Inferior parietal cortex (tissue), 1 donor: ENCODE measurements at regions not wholly inside any gene's neighbourhood (a gene's known extent, or its start where the extent isn't known, plus 50 kb on each side); places are given as distances from the start of the nearest gene placed in this dataset.
A peak's percentile ranks its signal among the peaks of the same experiment; 100 is the strongest.

Experiments used
- DNase-seq: peaks from one replicate; pipeline ENCODE4 v3.0.0-alpha.2; 2016; ENCODE audit errors: extremely low spot score

DNA sequence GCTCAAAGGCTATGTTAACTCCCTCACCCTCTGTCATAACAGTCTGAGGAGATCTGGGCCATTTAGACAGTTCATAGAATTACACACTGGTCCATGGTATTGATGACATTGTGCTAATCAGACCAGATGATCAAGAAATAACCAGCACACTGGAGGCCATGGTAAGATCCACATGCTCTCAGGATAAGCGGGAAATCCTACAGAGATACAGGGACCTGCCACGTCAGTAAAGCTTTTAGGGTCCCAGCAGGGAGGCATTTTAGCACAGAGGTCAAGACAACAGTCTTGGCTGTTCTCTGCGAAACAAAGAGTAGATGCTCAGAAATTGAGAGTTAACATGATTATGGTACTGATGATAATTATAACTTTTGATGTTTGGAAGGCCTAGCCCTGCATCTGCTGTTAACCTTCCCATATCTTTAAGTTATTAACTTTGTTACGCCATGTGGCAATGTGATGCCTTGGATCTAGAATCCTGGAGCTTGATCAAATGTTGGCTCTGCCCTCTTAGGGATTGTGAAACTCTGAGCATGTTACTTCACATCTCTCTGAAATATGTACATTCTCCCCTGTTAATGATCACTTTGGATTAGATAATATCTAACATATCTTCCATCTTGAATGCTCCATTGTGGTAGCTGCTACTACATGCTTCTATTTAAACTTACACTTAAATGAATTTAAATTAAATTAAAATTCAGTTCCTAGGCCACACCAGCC is 172.0 kb upstream of the SOX9 start:
- DNase-seq = no peak

DNA sequence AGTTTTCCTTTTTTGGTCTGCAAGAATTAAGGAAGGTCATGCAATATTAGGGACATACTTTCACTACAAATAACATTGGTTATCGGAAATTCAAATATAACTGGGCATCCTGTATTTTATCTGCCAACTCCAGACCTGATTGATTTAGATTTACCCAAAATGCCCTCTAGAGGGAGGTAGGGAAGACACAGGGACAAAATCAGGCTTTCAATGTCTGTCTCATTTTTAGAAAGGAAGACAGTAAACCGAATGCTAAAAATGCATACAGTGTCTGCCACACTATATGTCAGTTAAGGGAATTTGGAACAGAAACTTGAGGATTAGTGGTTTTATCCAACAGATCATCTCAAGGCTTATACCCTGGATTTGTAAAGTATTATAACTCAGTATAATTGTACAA is 161.7 kb upstream of the SOX9 start:
- DNase-seq = no peak

DNA sequence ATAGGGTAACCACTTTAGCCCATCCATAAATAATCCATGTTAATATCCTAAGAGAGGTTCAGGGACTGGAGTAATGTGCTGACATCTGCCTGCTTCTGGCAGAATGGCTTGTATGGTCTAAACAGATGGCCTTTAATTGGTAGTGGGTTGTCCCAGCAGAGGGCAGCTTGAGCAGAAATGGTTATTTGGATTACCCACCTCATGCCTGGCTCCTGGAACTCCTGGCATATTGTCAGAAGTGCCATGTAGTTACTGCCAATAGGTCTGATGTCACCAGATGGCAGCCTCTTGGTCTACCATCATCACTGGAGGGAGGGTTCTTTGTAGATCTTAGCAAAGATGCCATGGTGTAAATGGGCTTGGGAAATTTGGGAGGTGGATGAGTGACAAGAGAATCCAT is 157.5 kb upstream of the SOX9 start:
- no peak for DNase-seq

DNA sequence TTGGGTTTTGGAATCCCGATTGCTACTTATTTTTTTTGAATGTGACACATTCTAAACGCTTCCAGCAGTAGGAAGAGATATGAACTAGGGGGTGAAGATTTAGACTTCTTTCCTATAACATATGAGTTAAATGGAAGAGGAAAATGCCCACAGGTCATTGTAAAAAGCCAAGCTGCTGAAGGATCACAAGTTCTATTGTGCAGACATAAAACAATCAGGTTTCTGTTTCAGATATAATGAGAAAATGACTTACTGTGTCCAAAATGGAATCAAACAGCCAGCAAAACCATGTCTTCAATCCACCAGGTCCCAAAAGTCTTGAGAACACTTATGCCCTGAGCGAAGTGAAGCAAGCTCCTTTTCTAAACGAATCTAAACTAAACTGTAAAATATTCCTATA is 157.0 kb upstream of the SOX9 start:
- no peak for DNase-seq

DNA sequence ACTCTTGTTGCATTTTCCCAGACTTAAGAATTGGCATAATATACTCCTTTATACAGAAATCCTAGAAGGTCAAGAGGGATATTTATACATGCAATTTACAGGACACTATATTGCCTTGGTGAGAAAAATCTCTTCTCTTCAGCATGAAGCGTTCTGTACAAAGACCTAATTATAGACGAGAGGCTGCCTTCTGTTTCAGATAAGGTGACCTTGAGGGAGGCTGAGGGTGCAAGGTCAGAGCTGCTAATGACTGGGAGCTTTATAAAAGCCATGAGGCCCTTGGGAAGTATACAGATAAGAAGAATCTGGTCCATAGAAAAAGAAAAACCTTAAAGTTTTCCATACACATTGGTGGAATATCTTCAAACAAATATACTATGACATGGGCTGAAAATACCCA is 156.3 kb upstream of the SOX9 start:
- no peak for DNase-seq

DNA sequence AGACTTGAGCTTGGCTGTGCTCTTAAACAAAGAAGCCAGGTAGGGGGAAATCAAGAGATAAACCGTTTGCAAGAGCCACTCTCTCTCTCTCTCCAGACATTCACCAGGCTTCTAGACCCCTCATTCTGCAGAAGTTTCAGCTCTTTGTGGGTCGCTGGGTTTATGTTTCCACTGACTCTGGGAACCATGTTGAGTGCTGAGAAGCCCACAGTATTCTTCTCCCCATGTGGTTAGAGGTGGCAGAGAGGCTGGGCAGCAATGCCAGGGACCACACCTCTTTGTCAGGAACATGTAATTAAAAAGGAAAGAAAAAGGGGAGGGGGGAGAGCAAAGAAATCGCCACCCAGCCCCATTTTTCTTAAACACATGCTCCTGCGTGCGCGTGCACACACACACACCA is 154.8 kb upstream of the SOX9 start:
- no peak for DNase-seq

DNA sequence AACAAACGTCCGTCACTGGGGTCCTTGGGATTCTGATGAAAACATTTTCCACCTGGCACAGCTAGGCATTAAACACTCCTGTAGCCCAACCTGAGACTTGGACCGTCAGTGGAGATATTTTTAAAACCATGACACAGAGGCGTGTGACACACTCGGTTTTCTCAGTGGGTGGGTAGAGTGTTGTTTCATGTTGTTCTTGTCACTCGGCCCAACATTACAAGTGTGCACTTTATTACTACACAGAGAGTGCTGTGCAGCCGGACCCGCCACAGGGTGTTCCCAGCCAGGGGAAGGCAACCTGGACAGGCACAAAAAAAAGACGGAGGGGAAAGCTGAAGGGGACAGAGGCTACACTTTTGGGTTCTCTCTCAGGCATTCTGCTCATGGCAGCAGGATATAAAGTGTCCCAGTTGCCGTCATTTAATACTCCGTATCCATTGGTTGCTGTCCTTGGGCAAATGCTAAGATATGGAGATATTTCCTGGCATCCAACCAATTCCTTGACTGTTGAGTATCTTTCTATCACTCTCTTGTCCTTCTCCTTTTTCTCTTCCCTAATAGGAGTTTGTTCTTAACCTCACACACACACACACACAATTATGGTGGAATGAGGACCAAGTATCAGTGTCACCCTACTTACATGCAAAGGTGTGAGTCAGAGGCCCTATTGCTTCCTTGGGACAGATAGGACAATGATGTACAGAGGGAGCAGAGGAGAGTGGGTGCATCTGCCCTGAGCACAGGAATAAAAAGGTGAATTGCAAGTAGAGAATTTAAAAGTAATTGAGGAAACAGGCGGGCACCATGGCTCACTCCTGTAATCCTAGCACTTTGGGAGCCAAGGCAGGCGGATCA is 154.1 kb upstream of the SOX9 start:
- DNase-seq = no peak

DNA sequence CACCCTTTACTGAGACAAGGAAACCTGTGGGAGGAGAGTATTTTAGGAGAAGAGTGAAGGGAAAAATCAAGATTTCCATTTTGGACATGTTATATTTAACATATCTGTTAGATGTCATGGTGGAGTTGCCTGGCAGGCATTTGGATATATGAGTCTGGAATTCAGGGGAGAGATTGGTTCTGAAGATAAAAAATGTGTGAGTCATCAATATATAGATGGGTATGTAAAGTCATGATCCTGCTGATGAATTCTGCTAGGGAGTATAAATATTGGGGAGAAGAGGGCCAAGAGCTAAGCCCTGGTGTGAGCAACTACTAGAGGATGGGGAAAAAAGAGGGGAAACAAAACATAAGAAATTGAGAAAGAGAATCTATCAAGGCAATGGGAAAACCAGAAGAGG is 151.3 kb upstream of the SOX9 start:
- DNase-seq = no peak

DNA sequence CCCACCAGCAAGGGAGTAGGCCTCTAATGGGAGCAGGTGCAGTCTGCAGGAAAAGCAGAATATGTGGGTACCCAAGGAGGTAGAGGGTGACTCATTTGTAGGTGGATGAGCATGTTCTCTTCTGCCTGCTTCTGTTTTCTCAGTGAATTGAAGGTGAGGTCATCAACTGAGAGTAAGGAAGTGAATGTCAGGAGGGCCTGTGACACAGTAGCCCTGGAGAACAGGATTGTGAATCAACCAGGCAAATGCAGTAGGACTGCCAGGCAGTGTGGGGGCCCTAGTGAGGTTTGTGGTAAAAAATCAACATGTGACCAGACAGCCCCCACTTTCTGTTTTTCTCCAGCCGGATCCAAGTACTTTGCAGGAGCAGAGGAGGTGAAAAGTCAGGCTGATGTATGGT is 150.5 kb upstream of the SOX9 start:
- no peak for DNase-seq

DNA sequence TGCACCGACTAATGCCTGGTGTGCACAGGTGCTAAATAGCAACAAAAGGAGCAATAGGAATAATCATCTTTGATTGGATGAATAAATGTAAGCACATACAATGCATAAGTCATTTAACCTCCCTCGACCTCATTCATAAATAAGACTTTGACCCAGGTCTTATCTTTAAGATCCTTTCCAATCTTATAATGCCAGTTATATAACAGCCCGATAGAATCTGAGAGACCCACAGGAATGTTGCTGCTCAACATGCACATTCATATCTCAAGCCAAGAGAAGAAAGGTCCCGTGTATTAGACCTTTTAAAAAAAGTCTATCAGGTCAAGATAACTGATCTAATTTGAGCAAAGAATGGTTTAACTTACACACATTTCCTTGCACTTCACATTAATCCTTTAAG is 146.8 kb upstream of the SOX9 start:
- DNase-seq = no peak

DNA sequence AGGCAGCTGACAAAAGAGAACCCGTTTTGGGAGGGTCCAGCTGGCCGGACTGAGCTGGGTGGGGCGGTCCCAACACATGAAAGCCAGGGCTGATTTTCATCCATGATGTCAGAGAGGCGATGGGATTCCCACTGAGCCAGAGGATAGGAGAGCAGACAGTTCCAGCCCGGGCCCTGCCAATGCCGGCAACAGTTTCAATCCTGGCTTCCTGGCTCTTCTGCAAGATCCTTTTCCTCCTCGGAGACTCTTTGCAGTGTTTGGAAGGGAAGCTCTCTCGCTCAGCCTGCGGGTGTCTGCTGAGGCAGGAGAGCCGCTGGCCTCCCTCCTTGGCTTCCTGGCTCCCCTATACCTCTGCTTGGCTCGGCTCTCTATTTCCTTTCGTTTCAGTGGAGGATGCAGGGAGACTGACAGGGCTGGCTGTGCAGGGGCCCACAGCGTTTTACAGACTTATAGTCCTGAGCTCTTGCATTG is 145.5 kb upstream of the SOX9 start:
- DNase-seq = no peak

DNA sequence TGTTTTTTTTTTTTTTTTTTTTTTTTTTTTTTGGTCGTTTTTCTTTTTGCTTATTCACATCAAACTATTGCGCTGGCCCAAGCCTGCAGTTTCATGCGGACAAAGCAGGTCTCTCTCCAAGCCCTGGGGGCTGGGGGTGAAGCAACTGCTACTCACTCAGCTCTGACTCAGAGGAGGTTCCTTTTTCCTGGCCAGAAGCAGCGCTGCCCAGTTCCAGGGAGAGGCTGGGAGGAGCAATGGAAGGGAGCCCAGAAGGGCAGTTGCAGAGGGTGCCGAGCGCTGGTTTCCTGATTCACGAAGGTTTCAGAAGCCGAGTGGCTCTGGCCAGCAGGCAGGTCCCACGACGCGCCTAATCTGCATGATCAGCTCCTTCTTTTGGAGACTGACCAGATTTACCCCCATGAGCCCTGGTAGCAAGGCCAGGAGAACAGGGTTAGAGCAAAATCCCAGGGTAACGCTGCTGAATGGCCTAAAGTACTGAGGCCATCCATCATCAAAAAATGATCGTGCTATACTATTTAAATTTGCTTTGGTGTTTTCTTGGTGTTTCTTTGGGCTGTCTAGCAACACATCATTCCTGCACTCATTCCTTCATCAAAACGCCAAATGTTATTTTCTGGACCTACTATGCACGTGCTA is 144.7 kb upstream of the SOX9 start:
- DNase-seq = peak; percentile 45

DNA sequence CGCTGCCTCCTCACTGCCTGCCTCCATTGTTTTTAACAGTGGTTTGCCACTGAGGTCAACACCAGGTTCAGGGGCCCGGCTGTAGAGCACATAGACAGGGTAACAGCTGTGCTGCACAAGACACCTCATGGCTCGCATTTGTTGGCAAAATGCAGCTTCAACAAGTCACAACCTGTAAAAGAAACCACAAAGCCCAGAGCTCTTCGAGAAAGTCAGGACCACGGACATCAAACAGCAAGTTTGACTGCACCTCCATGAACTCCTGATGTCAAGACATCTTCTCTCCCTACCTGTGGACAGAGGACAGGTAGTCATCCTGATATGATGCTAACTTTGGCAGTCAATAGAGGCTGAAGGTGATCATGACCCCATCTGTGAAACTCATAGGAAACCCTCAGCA is 142.4 kb upstream of the SOX9 start:
- DNase-seq = no peak

DNA sequence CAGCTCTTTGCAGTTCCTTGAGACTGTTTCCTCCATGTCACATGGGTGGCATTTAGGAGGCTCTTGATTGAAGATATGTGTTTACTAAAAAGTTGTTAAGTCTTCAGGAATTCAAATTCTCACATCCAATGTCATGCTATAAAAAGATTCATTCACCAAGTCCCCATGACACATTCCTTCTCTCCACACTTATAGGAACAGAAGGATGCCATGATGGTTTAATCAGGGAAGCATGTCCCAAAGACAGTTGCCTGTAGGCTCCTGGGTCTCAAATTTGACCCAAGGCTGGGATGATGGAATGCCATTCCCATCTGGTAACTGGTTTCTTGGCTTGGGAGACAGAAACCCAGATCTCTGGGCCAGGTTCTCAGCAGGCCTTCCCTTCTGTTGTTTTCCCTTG is 140.6 kb upstream of the SOX9 start:
- no peak for DNase-seq

DNA sequence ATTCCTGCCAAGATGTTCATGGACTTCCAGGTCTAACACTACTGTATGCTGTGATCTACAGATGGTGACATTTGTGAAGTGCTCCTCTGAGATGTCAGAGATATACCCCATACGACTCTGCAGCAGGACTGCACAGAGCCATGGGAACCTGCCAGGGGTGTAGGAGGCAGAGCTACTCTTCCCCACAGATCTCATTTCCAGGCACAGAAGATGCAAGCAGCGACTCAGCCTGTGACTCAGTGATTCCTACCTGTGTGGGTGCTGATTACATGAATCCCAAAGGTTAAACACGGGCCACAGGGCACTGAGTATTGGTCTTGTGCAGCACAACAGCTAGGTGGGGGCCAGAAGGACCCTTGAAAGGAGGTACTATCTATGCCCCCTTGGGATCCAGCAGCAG is 137.0 kb upstream of the SOX9 start:
- DNase-seq = no peak

DNA sequence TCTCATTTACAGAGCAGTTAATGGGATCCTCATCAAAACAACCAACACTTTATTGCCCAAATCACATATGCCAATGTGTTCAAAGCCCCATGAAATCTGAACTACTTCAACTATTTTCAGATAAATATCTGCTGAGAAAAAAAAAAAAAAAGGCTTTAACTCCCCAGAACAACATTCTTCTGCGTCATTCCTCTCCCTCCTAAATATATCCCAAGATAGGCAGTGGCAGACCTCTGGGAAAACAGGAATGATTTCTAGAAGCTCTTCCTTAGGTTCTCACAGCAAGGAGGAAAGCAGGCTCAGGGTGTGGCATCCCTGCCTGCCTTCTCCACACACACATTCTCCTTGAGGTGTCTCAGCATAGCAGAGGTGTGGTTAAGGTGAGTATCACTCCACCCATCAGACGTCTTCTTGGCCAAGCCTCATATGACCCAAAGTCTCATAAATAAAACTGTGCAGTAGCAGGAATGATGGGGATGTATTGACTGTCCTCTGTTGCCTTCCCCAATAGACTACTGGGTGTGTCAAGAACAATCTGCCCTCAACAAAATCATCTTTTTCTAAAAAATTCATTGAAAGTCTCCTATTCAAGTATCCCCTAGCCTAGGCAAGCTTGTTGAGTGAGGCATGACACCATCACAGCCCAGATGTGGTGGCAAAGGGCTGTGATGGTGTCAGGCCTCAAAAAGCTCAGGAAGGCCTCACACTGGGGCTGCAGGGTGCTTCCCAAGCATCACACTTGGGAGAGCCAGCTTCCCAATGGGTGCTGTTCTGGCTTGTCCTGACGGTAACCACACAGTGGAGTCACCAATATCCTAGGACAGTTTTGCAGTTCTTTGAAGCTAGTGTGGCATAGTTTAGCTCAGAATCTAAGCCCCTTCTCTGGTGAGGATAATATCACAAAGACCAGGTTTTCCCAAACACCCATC is 135.4 kb upstream of the SOX9 start:
- no peak for DNase-seq

DNA sequence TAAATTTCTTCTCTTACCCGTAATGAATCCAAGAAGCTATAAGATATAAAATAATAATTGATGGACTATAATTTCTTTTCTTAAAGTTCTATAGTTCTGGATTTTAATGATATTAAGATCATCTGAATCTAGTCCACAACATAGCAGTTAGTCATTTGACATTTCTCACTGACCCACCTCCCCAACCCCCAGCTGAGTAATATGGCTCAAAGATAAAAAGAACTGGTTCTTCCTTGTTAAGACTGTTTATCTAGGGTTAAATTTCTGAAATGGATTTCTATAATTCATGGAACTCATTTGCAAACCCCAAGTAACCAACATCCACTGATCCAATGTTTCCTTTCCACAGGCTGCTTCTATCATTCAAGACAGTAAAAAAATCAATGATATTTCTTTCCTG is 133.9 kb upstream of the SOX9 start:
- no peak for DNase-seq

DNA sequence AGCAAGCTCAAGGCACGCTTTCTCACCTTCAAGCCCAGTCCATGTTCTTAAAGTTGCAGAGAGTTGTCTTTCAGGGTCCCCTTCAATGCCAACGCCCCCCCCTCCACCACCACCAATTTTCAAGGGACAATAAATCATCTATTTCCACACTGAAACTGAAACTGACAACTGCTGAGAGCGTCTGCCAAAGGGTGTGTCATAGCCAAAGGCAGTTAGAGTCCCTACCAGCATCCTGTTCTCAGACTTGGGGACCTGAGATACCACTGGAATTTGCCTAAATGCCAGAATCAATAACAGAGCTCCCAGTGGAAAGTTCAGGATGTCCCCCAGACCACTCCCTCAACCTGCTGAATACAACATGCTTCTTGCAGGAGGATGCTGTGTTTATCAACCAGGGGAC is 133.2 kb upstream of the SOX9 start:
- no peak for DNase-seq

DNA sequence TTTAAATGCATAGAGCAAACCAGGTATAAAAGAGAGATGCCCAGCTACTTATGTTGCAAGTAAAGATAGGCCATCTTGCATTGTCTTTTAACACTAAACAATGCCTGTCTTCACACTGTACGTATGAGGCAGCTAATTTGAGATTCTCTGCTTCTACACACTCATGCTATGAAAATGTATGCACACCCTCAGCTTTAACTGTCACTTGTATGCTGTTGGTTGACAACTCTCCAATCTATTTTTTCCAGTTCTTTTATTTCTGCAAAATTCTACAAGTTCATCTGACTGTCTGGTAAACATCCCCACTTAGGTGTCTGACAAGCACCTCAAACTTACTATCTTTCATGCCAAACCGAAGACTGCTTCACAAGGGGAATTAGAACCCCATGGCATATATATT is 131.7 kb upstream of the SOX9 start:
- DNase-seq = no peak

DNA sequence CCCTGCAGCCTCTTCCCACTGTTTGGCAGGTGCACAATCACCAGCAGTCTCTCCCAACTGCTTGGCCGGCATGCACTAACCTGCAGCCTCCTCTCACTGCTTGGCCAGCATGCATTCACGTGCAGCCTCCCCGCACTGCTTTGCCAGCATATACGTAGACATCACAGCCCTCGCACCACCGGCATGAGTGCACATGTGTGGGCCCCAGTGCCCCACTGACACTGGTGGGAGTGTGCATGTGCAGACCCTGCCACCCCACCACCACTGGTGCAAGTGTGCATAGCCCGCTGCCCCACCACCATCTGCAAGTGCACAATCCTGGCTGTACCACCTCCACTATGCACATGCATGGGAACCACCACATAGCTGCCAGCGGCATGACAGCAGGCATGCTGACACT is 127.5 kb upstream of the SOX9 start:
- DNase-seq = no peak

DNA sequence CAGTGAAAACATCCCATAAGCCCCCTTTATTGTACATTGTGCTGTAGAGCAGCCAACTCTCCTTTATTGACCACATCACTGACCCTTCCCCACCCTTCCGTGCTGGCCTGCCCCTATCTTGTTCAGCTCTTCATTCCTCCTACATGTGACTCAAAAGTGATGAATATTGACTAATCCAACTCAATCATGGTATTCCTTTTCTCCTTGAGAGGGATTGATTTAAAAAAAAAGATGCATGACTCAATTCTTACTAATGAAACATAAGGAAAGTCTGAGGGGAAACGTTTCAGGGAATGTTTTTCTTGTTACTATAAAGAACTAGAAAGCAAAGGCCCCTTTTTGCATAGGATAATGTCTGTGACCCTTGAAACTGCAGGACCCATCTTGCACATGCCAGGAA is 125.2 kb upstream of the SOX9 start:
- no peak for DNase-seq

DNA sequence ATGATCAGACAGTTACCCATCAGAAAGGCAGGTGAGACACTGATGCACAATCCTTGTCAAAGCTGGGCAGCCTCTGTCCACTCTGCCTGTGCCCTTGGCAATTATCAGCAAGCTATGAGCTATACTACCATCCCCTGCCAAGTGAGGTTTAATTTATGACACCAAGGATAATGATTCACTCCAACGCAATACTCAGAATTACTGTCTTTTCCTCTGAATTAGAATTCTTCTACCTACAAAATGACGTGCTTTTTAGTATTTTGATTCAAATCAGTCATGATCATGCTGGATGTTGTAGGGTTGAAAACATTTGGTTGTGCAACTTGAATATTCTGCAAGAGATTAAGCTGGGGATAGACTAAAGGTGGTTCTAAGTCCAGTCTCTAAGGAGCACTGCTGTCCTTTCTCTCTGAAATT is 116.8 kb upstream of the SOX9 start:
- no peak for DNase-seq
